ENCODE measurements at regions not wholly inside any gene's neighbourhood (a gene's known extent, or its start where the extent isn't known, plus 50 kb on each side); places are given as distances from the start of the nearest gene placed in this dataset.

GRCh38 chr2:164429354-164429753 is 191.9 kb downstream of the GRB14 start:
- TF ChIP-seq POLR2AphosphoS5 (IDR thresholded peaks at IDR 0.05): no peak
- no peak for TF ChIP-seq CTCF (IDR thresholded peaks at IDR 0.05)
- TF ChIP-seq POLR2A (IDR thresholded peaks at IDR 0.05): no peak
